Lower leg skin (tissue), 3 donors: ENCODE measurements at regions not wholly inside any gene's neighbourhood (a gene's known extent, or its start where the extent isn't known, plus 50 kb on each side); places are given as distances from the start of the nearest gene placed in this dataset.

ENCODE experiments used
- CTCF ChIP-seq, 3 donors: fragments of 450-650 bp; IDR thresholded peaks; one replicate each; pipeline ENCODE4 v1.5.1; 2016; ENCODE audit warnings: antibody characterized with exemption in 3 of 3, mild to moderate bottlenecking in 3 of 3, moderate library complexity in 2 of 3
- POLR2A ChIP-seq, 2 donors: fragments of 450-650 bp; IDR thresholded peaks; one replicate each; pipeline ENCODE4 v1.6.1; 2016 to 2017; ENCODE audit warnings: antibody characterized with exemption in 2 of 2, mild to moderate bottlenecking in 1 of 2, moderate library complexity in 1 of 2

GRCh38 chr1:67572594-67573221 is 112.3 kb upstream of the GADD45A start:
- TF ChIP-seq CTCF (IDR thresholded peaks at IDR 0.05) = no peak
- TF ChIP-seq POLR2A (IDR thresholded peaks at IDR 0.05) = no peak
